GM12878 (cell line): ENCODE measurements at regions not wholly inside any gene's neighbourhood (a gene's known extent, or its start where the extent isn't known, plus 50 kb on each side); places are given as distances from the start of the nearest gene placed in this dataset.

ENCODE experiments used
- ATAC-seq: fragments of 200-7000 bp; cut with Tn5 transposase; 3 replicates; pipeline ENCODE4 v1.9.1; 2020; ENCODE audit warnings: mild to moderate bottlenecking, moderate library complexity
- BruUV-seq: library from RNA; stranded (reverse); fragments of 400-500 nt; replicated peaks from 2 replicates; lab custom pipeline; 2021; lab: Mats Ljungman, UMichigan
- CTCF ChIA-PET: fragments of 300-600 bp; sonication (Branson Sonifier 250); formaldehyde crosslinking; extraction: SDS; loops from one replicate; lab custom pipeline; 2021; ENCODE audit warnings: inconsistent platforms; lab: Yijun Ruan, JAX
- POLR2A ChIA-PET: fragments of 350-600 bp; formaldehyde crosslinking; extraction: SDS; loops from one replicate; lab custom pipeline; 2021; ENCODE audit warnings: inconsistent platforms; lab: Charles Lee
- RAD21 ChIA-PET: fragments of 300-600 bp; sonication (Branson Sonifier 250); formaldehyde crosslinking; loops from one replicate; lab custom pipeline; 2023; ENCODE audit warnings: antibody characterized with exemption; ENCODE audit not compliant: unreplicated experiment; lab: Charles Lee
- SMC1A ChIA-PET: fragments of 300-600 bp; sonication (Branson Sonifier 250); formaldehyde crosslinking; loops from one replicate; lab custom pipeline; 2023; ENCODE audit not compliant: unreplicated experiment, uncharacterized antibody; lab: Charles Lee
- DNase-seq: peaks from one replicate; pipeline ENCODE4 v3.0.0-alpha.2; 2011; ENCODE audit warnings: low read depth, low spot score
- FAIRE-seq: peaks from 3 replicates; lab custom pipeline; 2011; peaks lifted over from hg19 to GRCh38; lab: Jason Lieb, UNC
- H2AFZ ChIP-seq: 2 replicates; pipeline ENCODE4 v1.6.0; 2011; ENCODE audit warnings: low read depth, low read length, control low read depth; ENCODE audit not compliant: control insufficient read depth
- H3K27ac ChIP-seq: 2 replicates; pipeline ENCODE4 v1.5.1; 2011; ENCODE audit warnings: control low read depth; ENCODE audit not compliant: control insufficient read depth, insufficient read depth
- H3K27me3 ChIP-seq, 2 experiments: replicated peaks in 1 of 2; 2 replicates each; pipeline versions ENCODE4 v1.6.0 to v1.6.1; 2011; ENCODE audit warnings: low read length in 1 of 2; ENCODE audit not compliant: control insufficient read depth in 2 of 2, insufficient read depth in 2 of 2
- H3K36me3 ChIP-seq, 2 experiments: 2 replicates each; pipeline ENCODE4 v1.5.1; 2011; ENCODE audit warnings: low read length in 1 of 2; ENCODE audit not compliant: control insufficient read depth in 2 of 2, insufficient read depth in 2 of 2
- H3K4me1 ChIP-seq: 2 replicates; pipeline ENCODE4 v1.6.1; 2011; ENCODE audit warnings: mild to moderate bottlenecking, low read length, moderate library complexity, mixed read lengths; ENCODE audit not compliant: control insufficient read depth, insufficient read depth
- H3K4me2 ChIP-seq: 2 replicates; pipeline ENCODE4 v1.6.0; 2011; ENCODE audit warnings: control low read depth; ENCODE audit not compliant: control insufficient read depth, insufficient read depth
- H3K4me3 ChIP-seq: fragments of 200-600 bp; sonication (generic); 2 replicates; pipeline ENCODE4 v1.5.1; 2016
- H3K79me2 ChIP-seq: 2 replicates; pipeline ENCODE4 v1.6.0; 2011; ENCODE audit warnings: low read length; ENCODE audit not compliant: control insufficient read depth, insufficient read depth
- H3K9ac ChIP-seq: 2 replicates; pipeline ENCODE4 v1.8.0; 2011; ENCODE audit warnings: low read length, control low read depth, mixed read lengths; ENCODE audit not compliant: control insufficient read depth, insufficient read depth
- H3K9me3 ChIP-seq: replicated peaks from 3 replicates; pipeline ENCODE4 v1.5.1; 2011; ENCODE audit warnings: mild to moderate bottlenecking, low read length; ENCODE audit not compliant: control insufficient read depth, insufficient read depth
- H4K20me1 ChIP-seq: 2 replicates; pipeline ENCODE4 v1.6.0; 2011; ENCODE audit not compliant: control insufficient read depth, insufficient read depth
- CEBPB ChIP-seq, 2 experiments: fragments of 150-350 bp in 1 of 2; IDR thresholded peaks; 2 replicates each; pipeline ENCODE4 v1.6.1; 2012 to 2014; ENCODE audit warnings: low read depth in 2 of 2, low read length in 2 of 2, borderline replicate concordance in 1 of 2, inconsistent platforms in 1 of 2
- CHD2 ChIP-seq: IDR thresholded peaks from 2 replicates; pipeline ENCODE4 v1.6.1; 2011; ENCODE audit warnings: low read depth, low read length, improper control_type of control experiment, borderline replicate concordance
- FOXK2 ChIP-seq: fragments of 450-650 bp; IDR thresholded peaks from 2 replicates; pipeline ENCODE4 v1.6.1; 2017; ENCODE audit warnings: mild to moderate bottlenecking, moderate library complexity
- HDGF ChIP-seq: fragments of 450-650 bp; IDR thresholded peaks from 2 replicates; pipeline ENCODE4 v1.6.1; 2016; ENCODE audit warnings: antibody characterized with exemption
- HSF1 ChIP-seq: fragments of 150-350 bp; IDR thresholded peaks from 2 replicates; pipeline ENCODE4 v1.6.1; 2014; ENCODE audit warnings: mild to moderate bottlenecking, low read depth, low read length
- IRF4 ChIP-seq: IDR thresholded peaks from 2 replicates; pipeline ENCODE4 v1.6.1; 2011; ENCODE audit warnings: low read depth, low read length
- KAT2A ChIP-seq: conservative IDR thresholded peaks from 2 replicates; pipeline ENCODE4 v1.6.1; 2011; ENCODE audit warnings: low read depth, low read length; ENCODE audit not compliant: control insufficient read depth
- PKNOX1 ChIP-seq: fragments of 450-650 bp; IDR thresholded peaks from 2 replicates; pipeline ENCODE4 v1.6.1; 2016; ENCODE audit warnings: mild to moderate bottlenecking
- RAD51 ChIP-seq: fragments of 450-650 bp; IDR thresholded peaks from 2 replicates; pipeline ENCODE4 v1.6.1; 2016; ENCODE audit warnings: moderate library complexity, mild to moderate bottlenecking, inconsistent platforms
- RCOR1 ChIP-seq: conservative IDR thresholded peaks from 2 replicates; pipeline ENCODE4 v1.6.1; 2012; ENCODE audit warnings: low read depth, low read length, improper control_type of control experiment
- SMAD1 ChIP-seq: fragments of 450-650 bp; IDR thresholded peaks from 2 replicates; pipeline ENCODE4 v1.6.1; 2018; ENCODE audit warnings: mild to moderate bottlenecking, low read depth; ENCODE audit not compliant: partially characterized antibody
- SMC3 ChIP-seq: IDR thresholded peaks from 2 replicates; pipeline ENCODE4 v1.6.1; 2011; ENCODE audit warnings: low read length, improper control_type of control experiment, borderline replicate concordance
- STAT3 ChIP-seq: IDR thresholded peaks from 2 replicates; pipeline ENCODE4 v1.6.1; 2011; ENCODE audit warnings: low read depth, low read length, improper control_type of control experiment
- ZNF622 ChIP-seq: fragments of 450-650 bp; IDR thresholded peaks from 2 replicates; pipeline ENCODE4 v1.6.1; 2017; ENCODE audit warnings: mild to moderate bottlenecking, inconsistent platforms
- ZZZ3 ChIP-seq: IDR thresholded peaks from 2 replicates; pipeline ENCODE4 v1.6.1; 2011; ENCODE audit warnings: low read depth; ENCODE audit not compliant: control insufficient read depth, insufficient read length
- WGBS: methylation state at CpG from one replicate; pipeline ENCODE4 v1.1.6; 2016; ENCODE audit warnings: low lambda C conversion rate; ENCODE audit not compliant: insufficient replicate concordance, insufficient coverage; ENCODE audit errors: missing lambda C conversion rate; 5-methylcytosine and 5-hydroxymethylcytosine counted together
- in situ Hi-C: fragments of 300-500 bp; cut with MboI; formaldehyde crosslinking; loops from 9 replicates; pipeline ENCODE4 v1.14.3; 2018; ENCODE audit warnings: mixed read lengths
- intact Hi-C: fragments of 100-400 bp; cut with micrococcal nuclease; formaldehyde crosslinking; loops from one replicate; pipeline ENCODE4 v1.14.2; 2022; ENCODE audit not compliant: unreplicated experiment

- ATAC-seq = no peak
- no peak for DNase-seq
- peak; percentile 18 for FAIRE-seq
- Histone ChIP-seq H3K27ac (no peak overlapping the region), H3K36me3 (no peaks in the 10 kb centered on the region), H3K9ac (no peak overlapping the region), H3K4me2 (no peak overlapping the region), H3K79me2 (no peaks in the 10 kb centered on the region), H3K4me1 (no peaks in the 10 kb centered on the region), H3K4me3 (no peak overlapping the region), H3K27me3 (no peaks in the 10 kb centered on the region), H3K9me3 (no peaks in the 10 kb centered on the region), H4K20me1 (no peaks in the 10 kb centered on the region), H2AFZ (no peak overlapping the region)
- BruUV-seq = no TSS peak
- SMC1A ChIA-PET = no interaction called here
- POLR2A ChIA-PET = no interaction called here
- RAD21 ChIA-PET = no interaction called here
- WGBS = 53% methylated on average over 1 of the region's 1 CpG
- CTCF ChIA-PET = no interaction called here
- TF ChIP-seq SMC3 = no peak
- no peak for TF ChIP-seq STAT3
- no peak for TF ChIP-seq PKNOX1
- TF ChIP-seq CEBPB (IDR thresholded peaks at IDR 0.05; ENCODE audit: borderline replicate concordance in 1 of 2, low read depth in 2 of 2, low read length in 2 of 2) = no peak
- TF ChIP-seq RCOR1 = no peak
- in situ Hi-C loops (no loop called here), intact Hi-C loops (no loop called here)
Measured at GRCh38 chr2:186105016-186105724, 366.6 kb downstream of the FSIP2 start.

GRCh38 chr2:186108470-186108869 lies 369.9 kb downstream of the FSIP2 start:
- ChIA-PET POLR2A (no interaction called here), CTCF (no interaction called here), SMC1A (no interaction called here), RAD21 (no interaction called here)
- H3K4me1 ChIP-seq = no peaks in the 10 kb centered on the region
- FAIRE-seq (no peak), ATAC-seq (no peak), DNase-seq (no peak)
- H3K9ac ChIP-seq = no peak overlapping the region
- H3K27ac ChIP-seq = no peak overlapping the region
- TF ChIP-seq FOXK2 = no peak
- no peak for TF ChIP-seq ZZZ3
- no peak for TF ChIP-seq IRF4
- TF ChIP-seq CHD2 = no peak
- TF ChIP-seq ZNF622 = no peak
- no peak for TF ChIP-seq HSF1
- TF ChIP-seq HDGF = no peak
- TF ChIP-seq RAD51 = no peak
- no peak for TF ChIP-seq KAT2A
- TF ChIP-seq SMAD1 = no peak
- no peak overlapping the region for H2AFZ ChIP-seq
- H3K27me3 ChIP-seq = no peaks in the 10 kb centered on the region
- no peak overlapping the region for H3K4me3 ChIP-seq
- H4K20me1 ChIP-seq = no peaks in the 10 kb centered on the region
- intact Hi-C loops = no loop called here
- no peaks in the 10 kb centered on the region for H3K9me3 ChIP-seq
- no peaks in the 10 kb centered on the region for H3K36me3 ChIP-seq
- in situ Hi-C loops = no loop called here
- 100% methylated on average over 1 of the region's 1 CpG for WGBS
- H3K4me2 ChIP-seq = no peak overlapping the region
- no TSS peak for BruUV-seq
- no peaks in the 10 kb centered on the region for H3K79me2 ChIP-seq
